MM.1S (cell line): ENCODE measurements at regions not wholly inside any gene's neighbourhood (a gene's known extent, or its start where the extent isn't known, plus 50 kb on each side); places are given as distances from the start of the nearest gene placed in this dataset.

ENCODE experiments used
- EZH2 ChIP-seq: fragments of 300-600 bp; sonication (generic); optimal IDR thresholded peaks from 2 replicates; pipeline ENCODE3; 2017; ENCODE audit warnings: low read depth, mild to moderate bottlenecking, antibody characterized with exemption, low read length, mixed read lengths
- EZH2phosphoT487 ChIP-seq: fragments of 300-600 bp; sonication (generic); IDR thresholded peaks from 2 replicates; pipeline ENCODE4 v1.6.1; 2018; ENCODE audit warnings: antibody characterized with exemption, low read length
- TF ChIP-seq, protein P1 (sequence below): fragments of 300-600 bp; sonication (generic); IDR thresholded peaks from 2 replicates; pipeline ENCODE4 v1.5.1; 2016; ENCODE audit warnings: antibody characterized with exemption, low read length, mixed read lengths

DNA sequence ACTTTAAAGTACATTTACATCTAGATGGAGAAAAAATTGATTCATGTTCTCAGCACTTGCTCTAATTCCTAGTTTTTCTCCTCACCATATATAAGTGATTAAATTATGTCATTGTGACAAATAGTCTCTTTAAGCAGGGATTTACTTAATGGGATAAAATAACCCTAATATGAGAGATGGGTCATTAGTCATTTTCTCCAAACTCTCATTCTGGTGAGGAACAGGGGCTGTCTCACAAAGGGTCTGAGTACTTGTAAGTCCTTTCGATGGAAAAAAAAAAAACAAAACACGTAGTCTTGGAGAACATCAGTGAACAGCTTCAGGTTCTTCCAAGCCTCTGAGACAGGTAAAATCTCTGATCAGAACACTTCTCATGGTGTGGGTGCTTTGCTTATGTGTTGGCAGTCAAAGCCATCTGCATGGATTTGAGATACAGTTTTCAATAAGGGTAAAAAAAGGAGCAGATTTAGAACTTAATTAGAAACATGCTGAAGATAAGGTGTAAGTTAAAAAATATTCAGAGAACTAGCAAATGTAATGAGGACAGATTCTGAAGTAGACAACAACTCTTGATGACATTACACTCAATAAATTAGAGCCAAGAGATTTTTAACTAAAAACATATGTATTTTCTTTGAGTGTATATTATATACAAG lies 1668.9 kb upstream of the MIR17HG start:
- TF ChIP-seq, protein P1, sequence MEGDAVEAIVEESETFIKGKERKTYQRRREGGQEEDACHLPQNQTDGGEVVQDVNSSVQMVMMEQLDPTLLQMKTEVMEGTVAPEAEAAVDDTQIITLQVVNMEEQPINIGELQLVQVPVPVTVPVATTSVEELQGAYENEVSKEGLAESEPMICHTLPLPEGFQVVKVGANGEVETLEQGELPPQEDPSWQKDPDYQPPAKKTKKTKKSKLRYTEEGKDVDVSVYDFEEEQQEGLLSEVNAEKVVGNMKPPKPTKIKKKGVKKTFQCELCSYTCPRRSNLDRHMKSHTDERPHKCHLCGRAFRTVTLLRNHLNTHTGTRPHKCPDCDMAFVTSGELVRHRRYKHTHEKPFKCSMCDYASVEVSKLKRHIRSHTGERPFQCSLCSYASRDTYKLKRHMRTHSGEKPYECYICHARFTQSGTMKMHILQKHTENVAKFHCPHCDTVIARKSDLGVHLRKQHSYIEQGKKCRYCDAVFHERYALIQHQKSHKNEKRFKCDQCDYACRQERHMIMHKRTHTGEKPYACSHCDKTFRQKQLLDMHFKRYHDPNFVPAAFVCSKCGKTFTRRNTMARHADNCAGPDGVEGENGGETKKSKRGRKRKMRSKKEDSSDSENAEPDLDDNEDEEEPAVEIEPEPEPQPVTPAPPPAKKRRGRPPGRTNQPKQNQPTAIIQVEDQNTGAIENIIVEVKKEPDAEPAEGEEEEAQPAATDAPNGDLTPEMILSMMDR, result no peak
- TF ChIP-seq EZH2 (no peak), EZH2phosphoT487 (no peak)
